Epidermal melanocyte (primary cell): ENCODE measurements at regions not wholly inside any gene's neighbourhood (a gene's known extent, or its start where the extent isn't known, plus 50 kb on each side); places are given as distances from the start of the nearest gene placed in this dataset.

Experiments used
- DNase-seq: peaks from one replicate; pipeline ENCODE4 v3.0.0; 2011; ENCODE audit warnings: low spot score; ENCODE audit not compliant: insufficient read length

DNA sequence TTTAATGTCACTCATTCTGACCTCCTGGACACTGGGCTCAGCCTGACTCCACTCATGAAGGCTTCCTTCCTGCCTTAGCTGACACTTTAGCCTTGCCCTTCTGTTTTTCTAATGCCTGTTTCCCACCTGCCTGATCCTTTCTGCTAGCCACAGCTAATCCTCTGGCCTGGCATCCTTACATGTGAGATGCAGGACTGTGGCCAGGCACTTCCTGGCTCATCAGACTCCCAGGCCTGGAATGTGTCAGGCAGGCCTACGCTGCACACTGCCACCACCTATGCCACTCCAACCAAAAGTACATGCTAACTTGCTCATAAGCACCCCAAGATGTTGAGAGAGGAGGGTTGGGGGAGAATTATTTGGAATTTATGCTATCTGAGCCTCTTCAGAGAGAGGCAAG, 138.8 kb upstream of the NALF2 start:
- no peak for DNase-seq

DNA sequence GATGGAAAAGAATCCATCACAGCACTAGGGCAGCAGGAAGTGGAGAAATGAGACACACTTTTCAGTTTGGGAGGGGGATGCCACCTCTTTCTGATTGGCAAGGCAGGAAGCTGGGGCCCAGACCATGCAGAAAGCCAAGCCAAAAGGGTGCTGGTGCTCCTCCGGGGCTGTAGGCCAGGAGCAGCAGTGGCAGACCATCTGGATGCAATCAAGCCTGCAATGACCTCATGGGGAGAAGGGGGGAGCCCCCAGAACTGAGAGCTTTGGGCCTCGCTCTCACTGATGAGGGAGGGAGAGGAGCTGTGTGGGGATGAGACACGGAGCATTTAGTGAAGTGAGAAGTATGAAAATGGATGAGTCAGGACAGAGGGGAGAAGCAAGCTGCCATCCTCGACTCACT, 141.3 kb upstream of the NALF2 start:
- no peak for DNase-seq

DNA sequence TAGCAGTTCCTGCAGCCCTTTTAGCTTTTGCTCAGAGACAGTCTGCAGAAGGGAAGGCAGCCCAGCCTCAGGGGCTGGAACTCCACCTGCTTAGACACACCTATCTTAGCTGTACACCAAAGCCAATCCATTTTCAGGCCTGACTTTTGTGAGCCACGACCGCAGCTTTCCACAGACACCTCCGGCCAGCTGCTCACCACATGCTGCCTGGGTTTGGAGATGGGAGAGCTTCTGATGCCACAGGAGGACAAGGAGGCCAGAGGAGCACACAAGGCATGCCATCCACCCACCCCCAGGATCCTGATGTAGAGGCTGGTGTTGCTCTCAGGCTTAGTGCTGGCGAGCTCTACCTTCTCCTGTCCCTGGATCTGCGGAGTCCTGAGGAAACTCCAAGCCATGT, 141.8 kb upstream of the NALF2 start:
- no peak for DNase-seq

DNA sequence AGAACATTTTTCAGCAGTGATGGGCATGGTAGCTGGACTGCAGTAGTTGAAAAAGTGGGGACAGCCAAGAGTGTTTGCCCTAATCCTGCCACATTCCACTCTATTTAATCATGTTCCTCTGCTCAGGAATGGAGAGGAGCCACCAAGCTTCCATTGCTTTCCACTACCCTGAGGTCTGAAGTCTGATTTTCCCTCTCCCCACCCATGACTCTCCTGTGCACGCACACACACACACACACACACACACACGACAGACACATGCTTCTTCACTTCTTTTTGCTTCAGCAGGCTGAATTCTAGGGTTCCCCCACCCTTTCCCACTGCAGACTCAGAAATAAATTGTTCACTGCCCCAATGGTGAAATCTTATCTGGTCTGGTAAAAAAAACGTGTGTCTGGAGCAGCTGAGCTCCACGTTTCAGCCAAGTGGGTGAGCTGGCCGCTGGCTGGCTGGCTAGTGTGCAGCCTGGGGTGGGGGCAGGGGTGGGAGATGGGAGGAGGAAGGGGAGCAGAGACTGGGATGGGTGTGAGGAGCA, 142.7 kb upstream of the NALF2 start:
- DNase-seq, result no peak

DNA sequence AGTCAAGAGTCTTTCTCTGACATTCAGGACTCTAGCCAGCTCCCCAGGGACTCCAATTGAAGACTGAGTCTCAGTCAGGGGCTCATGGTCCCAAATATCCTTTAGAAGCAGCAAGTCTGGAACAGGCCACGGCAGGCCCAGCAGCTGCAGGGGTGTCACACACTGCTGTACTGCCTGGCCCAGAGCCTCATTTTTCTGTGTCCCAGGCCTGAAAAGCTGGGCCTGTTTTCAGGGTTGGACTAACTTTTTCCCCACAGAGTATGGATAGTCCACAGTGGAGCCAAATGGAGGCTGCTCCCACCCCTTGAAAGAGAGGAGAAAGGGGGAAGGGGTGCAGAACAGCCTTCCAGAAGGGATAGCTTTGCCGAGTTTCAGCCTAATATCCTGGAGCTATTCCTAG, 146.8 kb upstream of the NALF2 start:
- DNase-seq, result no peak

DNA sequence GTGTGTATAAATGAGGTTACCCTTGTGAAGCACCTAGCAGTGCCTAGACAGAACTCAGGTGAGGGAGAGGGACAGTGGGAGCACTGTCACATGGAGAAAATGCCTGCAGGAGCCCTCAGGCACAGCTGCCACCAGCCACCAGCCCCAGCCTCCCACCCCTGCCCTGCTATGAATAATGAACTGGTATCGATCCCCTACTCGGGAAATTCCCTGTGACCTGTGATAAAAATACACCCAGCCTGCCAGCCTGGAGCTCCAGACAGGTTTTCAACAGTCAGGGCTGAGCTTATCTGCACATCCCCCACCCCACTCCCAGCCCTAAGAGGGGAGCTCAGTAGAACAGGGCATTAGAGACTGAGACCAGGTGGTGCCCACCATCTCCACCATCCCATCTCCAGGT, 159.6 kb upstream of the PJA1 start:
- no peak for DNase-seq

DNA sequence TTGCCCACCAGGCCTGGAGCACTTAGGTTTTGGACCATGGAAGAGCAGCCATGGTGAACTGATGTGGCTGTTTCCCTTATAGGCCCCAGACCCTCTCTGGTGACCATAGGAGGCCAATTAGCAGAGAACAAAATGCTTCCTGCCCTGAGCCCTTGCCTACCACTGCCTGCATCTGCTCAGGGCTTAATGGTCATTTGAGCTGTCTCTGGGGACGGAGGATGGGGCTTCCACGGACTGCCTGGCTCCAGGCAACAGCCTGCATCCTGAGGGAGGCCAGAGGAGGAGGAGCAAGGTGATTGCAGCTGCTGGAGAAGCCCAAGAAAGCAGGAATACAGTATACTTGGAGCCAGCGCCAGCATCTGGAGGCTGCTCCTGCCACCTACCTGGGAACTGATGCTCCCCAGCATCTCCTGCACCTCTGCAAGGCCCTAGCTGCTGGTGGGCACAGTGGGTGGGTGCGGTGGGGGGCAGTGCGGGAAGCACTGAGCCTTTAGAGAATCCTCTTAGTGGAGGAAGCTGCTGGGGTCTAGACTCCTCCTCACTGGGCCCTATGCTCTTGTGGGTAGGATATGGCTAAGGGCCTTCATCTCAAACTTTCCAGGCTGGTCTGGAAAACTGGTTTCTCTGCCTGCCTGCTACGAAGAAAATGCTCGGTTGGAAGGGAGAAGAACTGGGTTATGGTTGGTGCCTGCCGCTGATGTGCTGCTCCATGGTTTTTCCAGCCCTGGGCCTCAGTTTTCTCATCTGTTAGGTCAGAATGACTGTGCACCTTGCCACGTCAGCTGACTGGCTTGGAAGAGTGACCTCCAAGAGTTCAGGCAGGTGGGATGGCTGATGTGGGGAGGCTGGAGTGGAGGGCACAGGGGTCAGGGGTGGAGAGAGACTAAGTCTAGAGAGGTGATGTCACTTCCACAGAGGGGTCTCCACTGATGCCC, 158.8 kb upstream of the PJA1 start:
- no peak for DNase-seq

DNA sequence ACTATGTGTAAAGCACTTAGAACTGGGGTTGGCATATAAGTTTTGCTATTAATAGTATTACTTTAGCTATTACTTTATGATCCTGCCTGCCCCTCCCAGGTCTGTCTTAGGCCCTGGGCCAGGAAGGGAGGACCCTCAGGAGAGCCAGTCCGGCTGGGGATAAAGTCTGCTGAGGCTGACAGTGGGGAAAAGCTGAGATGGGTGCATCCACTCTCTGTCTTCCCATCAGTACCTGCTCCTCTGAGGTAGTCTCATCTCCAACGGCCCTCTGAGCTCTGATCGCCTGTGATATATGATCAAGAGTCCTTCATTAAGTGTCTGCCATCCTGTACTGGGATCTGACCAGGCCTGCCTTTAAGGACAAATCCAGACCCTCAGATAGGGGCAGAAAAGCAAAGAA, 156.5 kb upstream of the PJA1 start:
- no peak for DNase-seq

DNA sequence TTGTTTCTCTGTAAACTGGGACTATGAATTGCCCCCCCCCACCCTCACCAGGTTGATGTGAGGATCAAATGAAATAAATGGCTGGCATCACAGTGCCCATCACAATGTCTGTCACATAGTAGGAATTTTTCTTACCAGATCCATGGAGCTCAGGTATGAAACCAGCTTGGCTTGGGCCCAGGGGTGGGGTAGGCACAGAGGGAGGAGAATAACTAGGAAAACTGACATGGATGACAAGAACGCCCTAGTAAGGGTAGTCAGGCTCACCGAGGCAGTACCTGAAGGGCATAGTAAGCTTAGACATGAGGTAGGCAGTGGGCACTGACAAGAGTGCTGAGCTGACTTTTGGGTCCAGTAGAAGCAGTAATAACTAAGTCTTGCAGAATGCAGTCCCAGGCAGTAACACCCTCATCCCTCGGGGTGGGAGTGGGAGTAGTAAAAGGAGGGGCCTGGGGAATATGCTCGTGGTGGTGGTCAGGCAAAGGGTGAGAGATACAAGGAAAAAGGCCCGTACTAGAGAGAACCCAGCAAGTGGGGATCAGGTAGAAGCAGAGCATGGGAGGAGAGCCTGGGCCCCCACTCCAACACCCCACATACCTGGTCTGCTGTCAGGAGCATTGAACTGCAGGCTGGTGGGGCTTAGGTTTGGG, 155.9 kb upstream of the PJA1 start:
- DNase-seq, result no peak

DNA sequence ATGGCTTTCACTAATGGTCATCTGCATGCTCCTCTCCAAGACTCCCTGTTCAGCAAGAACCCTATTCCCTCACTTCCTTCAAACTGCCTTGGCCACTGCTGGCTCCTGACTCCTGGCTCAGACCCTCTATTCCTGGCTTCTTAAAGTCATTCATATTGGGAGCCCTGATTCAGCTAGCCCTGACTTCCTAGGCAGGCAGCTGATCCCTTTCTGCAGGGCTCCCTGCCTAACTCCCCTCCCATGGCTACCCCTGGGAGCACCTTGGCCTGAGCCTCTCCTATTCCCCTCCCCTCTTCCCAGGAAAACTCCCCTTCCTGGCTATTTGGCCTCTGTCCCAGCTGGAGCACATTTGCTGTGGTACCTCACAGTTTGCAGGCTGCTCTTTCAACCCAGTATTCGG, 154.9 kb upstream of the PJA1 start:
- DNase-seq, result no peak

DNA sequence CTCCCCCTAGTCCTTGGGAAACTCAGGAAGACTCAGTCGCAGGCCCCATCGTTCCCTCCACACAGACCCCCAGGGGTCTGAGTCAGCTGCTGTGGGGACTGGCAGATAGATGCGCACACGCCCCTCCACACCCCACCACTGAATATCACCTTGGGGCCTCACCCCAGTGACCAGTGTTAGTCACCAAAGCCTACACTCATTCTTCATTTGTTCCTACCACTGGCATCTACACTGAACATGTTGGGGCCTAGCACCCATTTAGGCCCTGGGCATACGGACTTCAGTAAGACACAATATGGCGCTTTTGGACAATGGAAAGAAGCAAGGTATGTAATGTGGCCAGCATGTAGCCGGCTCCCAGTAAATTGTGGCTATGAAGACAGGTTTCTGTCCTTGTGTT, 154.1 kb upstream of the PJA1 start:
- no peak for DNase-seq

DNA sequence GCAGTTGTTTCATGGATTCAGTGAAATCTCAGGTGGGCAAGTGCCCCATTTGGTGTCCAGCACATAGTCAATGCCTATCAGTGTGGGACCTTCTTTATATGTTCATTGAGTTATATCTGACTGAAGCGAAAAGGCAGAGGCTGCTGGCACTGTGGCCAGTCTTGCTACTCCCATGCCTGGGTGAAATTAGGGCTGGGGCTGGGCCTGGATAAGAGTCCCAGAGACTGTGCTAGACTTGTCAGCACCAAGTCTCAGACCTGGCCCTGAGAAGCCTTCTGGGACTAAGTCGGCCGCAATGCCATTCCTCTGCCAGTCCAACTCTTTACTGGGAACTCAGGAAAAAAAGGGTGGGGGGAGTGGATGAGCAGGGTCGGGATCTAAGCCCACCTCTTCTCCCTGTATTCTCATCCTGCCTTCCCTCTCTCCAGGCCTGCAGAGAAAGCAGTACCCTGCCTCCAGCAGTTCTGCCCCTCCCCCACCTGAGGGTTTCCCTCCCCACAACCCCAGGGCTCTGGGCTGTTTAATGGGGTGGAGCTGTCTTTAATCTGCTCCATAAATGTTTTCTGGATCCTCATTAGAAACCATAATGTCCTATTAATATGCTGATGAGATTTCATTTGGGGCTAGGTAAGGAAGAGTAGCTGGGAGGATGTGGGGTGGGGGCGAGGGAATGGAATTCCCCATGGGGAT, 153.5 kb upstream of the PJA1 start:
- no peak for DNase-seq

DNA sequence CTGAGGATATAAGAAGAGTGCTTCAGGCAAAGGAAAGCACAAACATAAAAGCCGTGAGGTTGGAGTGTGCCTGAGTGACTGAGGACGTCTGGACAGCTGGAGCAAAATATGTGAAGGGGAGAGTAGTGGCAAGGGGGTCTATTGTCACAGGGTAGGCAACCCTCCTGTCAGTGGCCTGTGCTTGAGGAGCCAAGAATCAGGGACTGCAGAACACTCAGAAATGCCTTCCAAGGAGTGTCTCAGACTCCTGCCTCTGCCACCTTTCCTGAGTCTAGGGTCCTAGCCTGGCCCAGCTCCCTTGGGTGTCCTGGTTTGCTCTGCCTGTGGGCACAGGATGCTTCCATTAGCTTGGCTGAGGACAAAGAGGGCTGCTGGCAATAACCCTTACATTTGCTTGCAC, 152.5 kb upstream of the PJA1 start:
- no peak for DNase-seq

DNA sequence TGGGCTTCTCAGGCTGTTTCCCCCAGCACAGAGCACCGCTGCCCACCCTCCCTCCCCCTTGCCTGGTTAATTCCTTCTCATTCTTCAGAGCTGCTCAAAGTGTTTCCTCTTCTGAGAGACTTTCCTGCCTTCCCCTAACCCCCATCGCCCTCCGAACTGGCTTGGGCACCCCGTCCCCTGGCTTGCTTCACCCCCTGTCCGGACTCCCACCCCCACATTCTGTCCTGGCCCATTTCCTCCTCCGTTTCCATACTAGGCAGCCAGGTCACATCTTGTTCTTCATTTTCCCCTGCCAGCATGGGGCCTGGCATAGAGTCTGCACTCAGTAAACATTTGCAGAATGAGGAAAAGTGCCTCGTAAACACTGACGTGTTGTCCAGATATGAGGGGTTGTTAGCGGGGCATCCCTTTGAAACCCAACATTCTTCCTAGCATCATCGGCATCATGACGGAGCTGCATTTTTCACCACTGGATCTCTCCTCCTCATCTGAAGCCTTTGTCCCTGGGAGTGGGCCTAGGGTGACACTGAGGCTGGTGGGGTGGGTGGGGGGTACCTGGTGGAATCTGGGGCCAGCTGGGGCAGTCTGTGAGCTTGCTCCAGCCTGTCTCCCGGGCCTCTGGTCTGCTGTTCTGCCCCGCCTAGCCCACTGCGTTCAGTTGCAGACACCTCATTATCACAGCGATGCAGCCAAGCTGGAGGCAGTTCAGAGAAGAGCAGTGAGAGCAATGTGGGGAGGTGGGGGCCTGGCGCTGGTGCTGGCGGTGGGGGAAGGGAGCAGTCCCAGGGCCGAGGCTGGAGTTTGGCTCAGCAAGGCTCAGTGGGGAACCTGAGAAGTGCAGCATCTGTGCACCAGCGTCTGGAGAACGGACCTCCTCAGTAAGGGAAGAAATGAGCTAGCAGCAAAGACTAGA, 149.4 kb upstream of the PJA1 start:
- DNase-seq, result no peak

DNA sequence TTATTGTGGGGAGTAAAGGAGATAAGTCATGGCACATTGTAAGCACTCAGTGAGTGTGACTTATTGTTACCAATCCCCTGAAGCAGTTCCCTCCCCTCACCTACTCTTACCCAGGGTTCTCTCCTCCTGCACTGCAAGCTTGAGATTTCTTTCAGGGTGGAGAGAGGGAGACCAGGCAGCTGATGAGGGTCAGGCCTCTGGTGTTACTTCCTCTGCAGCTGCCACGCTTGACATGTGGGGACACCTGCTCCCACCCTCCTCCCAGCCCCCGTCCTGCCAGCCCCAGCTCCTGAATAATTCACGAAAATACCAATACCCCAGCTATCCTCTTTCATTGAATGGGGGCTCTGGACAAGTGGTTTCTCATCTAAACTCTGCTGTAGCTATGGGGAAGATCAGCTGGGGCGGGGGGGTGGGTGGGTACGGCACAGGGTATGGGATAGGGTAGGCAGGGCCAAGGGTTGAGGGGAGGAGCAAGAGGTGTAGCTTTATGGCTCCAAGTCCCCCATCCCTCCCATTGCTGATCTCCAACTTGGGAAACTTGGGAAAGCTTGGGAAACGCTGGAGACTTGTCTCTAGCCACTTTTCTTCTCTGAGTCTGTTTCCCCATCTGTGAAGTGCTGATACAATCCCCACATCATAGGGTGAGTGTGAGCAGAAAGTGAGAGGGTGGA, 148.5 kb upstream of the PJA1 start:
- no peak for DNase-seq

DNA sequence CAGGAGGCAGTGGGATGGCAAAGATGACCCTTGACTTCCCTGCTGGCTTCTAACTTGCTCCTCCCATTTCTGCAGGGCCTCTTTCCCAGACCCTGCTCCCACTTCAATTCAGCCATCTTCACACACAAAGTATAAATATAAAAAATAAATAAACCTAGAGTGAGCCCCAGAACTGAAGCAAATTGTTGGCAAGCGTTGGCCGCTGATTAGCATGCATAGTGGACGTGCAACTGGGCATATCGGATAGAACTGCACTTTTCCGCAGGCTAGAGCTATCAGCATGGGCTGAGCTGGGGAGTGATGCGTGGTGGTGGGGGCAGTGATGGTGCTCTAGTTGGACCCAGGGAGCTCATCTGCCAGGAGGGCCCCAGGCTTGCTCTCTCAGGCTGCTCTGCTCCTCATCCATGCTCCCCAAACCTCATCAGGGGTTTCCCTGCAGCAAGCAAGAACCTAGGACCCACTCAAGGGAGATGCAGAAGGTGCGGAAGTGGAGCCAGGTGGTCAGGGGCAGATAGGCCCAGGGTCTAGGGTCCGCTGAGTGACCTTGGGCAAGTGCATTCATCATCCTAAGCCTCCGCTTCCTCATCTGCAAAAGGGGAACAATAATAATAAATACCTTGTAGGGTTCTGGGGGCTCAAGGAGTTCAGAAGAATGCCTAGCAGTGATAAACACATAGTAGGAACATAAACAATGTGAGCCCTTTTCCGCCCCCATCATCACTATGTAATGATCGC, 146.8 kb upstream of the PJA1 start:
- DNase-seq, result no peak

DNA sequence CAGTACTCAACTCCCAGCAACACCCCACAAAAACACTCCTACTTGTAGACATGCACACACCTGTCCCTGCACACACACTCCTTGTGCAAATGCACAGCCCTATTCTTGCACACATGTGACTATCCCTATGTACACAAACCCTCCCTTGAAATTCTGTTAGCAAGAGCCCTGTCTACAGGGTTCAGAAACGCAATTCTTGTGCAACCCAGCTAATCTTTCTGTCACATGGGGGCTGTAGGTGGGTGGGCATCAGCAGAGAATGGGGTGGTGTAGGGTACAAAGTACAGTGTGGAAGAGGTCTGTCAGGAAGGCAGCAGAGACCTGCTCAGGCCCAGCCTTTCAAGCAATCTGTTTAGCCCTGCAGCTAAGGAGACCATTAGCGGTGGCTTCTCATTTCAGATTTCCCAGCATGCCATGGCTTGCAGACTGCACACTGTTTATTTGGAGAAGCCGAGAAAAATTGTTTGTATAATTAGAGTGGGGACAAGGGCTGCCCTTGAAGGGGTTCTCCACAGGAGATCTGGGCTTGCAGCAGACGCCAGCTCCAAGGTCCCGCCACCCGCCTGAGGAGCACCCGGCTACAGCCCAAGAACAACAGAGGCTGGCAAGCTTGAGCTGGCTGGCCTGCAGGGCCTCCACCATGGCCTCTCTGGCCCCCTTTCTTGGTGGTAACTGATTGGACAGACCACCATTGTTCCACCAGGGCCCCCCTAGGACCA, 144.0 kb upstream of the PJA1 start:
- DNase-seq, result no peak

DNA sequence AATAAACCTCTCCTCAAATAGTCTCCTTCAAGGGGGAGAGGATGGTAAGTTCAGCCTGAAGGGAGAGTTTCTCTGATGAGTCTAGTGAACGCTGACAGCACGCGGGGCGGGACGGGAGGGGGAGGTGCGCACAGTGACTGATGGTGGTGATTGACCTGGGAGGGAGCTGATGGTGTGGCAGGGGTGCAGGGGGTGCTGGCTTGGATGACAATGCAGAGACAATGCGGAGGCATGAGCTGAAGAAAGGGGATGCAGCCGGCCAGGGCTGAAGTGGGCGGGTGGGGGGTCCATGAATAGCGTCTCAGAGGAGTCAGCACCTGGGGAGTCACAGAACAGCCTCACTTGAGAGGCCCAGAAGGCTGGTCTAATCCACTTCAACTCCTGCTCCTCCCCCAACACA, 142.5 kb upstream of the PJA1 start:
- no peak for DNase-seq

DNA sequence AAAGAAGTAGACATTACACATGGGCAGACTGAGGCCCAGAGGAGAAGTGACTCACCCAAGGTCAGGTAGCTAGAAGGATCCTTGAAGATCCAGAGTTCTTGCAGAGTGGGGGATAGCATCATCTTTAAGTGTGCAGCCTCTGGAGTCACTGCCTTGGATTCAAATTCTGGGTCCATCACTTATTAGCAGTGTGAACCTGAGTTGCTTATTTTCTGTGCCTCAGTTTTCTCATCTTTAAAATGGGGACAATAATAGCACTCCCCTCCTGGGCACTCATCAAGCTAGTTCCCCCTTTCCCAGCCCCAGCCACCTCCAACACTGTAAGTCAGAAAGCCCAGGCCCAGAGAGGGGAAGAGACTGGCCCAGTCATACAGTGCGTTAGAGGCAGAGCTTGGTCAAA, 141.8 kb upstream of the PJA1 start:
- no peak for DNase-seq
